B cell (primary cell): ENCODE measurements at regions not wholly inside any gene's neighbourhood (a gene's known extent, or its start where the extent isn't known, plus 50 kb on each side); places are given as distances from the start of the nearest gene placed in this dataset.

Experiments used
- ATAC-seq: fragments of 200-7000 bp; cut with Tn5 transposase; one replicate; pipeline ENCODE4 v1.10.0; 2021; ENCODE audit warnings: low read depth, mild to moderate bottlenecking, moderate number of reproducible peaks, moderate library complexity
- CTCF ChIA-PET: fragments of 350-600 bp; sonication (Branson Sonifier 250); formaldehyde crosslinking; loops from one replicate; lab custom pipeline; 2021; ENCODE audit warnings: antibody characterized with exemption, inconsistent platforms; lab: Charles Lee
- POLR2A ChIA-PET: fragments of 350-600 bp; sonication (Branson Sonifier 250); formaldehyde crosslinking; loops from one replicate; lab custom pipeline; 2021; ENCODE audit warnings: antibody characterized with exemption; lab: Charles Lee
- DNase-seq: peaks from one replicate; pipeline ENCODE4 v3.0.0; 2013
- H2AFZ ChIP-seq: 2 replicates; pipeline ENCODE4 v1.6.1; 2012; ENCODE audit warnings: mild to moderate bottlenecking, low read depth, low read length; ENCODE audit not compliant: insufficient read depth, poor library complexity, severe bottlenecking
- H3K27ac ChIP-seq, 2 donors: 1 replicate in 1 of 2; 2 replicates in 1 of 2; pipeline ENCODE4 v1.5.1; 2012 to 2013; ENCODE audit warnings: low read length in 2 of 2, mild to moderate bottlenecking in 2 of 2, moderate library complexity in 1 of 2
- H3K27me3 ChIP-seq, 4 experiments: fragments of 200-600 bp in 1 of 4; sonication (generic) in 1 of 4; replicated peaks in 1 of 4; 1 replicate in 2 of 4; 2 replicates in 2 of 4; pipeline versions ENCODE4 v1.6.1 to v1.7.0; 2013 to 2016; ENCODE audit warnings: low read length in 3 of 4, mild to moderate bottlenecking in 2 of 4, mixed read lengths in 1 of 4, moderate library complexity in 1 of 4; ENCODE audit not compliant: insufficient read depth in 4 of 4, control insufficient read depth in 3 of 4; ENCODE audit errors: control extremely low read depth in 1 of 4
- H3K36me3 ChIP-seq, 2 experiments: replicated peaks in 1 of 2; 1 replicate in 1 of 2; 2 replicates in 1 of 2; pipeline versions ENCODE4 v1.6.1 to v1.7.1; 2013; ENCODE audit warnings: low read length in 1 of 2; ENCODE audit not compliant: insufficient read depth in 2 of 2, control insufficient read depth in 1 of 2; ENCODE audit errors: control extremely low read depth in 1 of 2, extremely low read depth in 1 of 2
- H3K4me1 ChIP-seq, 2 donors: fragments of 200-600 bp in 1 of 2; sonication (generic) in 1 of 2; 1 replicate in 1 of 2; 2 replicates in 1 of 2; pipeline versions ENCODE4 v1.5.1 to v1.6.1; 2013 to 2017; ENCODE audit warnings: low read length in 2 of 2; ENCODE audit not compliant: control insufficient read depth in 2 of 2, insufficient read depth in 2 of 2
- H3K4me2 ChIP-seq: replicated peaks from 2 replicates; pipeline ENCODE3; 2012; ENCODE audit warnings: mild to moderate bottlenecking, low read depth, low read length; ENCODE audit not compliant: poor library complexity, severe bottlenecking
- H3K4me3 ChIP-seq, 5 experiments: fragments of 200-600 bp in 1 of 5; sonication (generic) in 1 of 5; 1 replicate in 3 of 5; 2 replicates in 2 of 5; pipeline versions ENCODE4 v1.5.1 to v1.7.0; 2011 to 2016; ENCODE audit warnings: low read length in 4 of 5, mild to moderate bottlenecking in 4 of 5, low read depth in 2 of 5, control low read depth in 1 of 5, moderate library complexity in 1 of 5; ENCODE audit not compliant: insufficient read depth in 1 of 5; ENCODE audit errors: control extremely low read depth in 1 of 5, extremely low read depth in 1 of 5
- H3K79me2 ChIP-seq: fragments of 200-600 bp; sonication (generic); one replicate; pipeline ENCODE4 v1.6.0; 2016; ENCODE audit warnings: low read length; ENCODE audit not compliant: control insufficient read depth, insufficient read depth
- H3K9ac ChIP-seq: fragments of 200-600 bp; sonication (generic); 2 replicates; pipeline ENCODE4 v1.6.1; 2017; ENCODE audit warnings: mild to moderate bottlenecking, low read length, moderate library complexity
- H3K9me3 ChIP-seq, 3 donors: one replicate each; pipeline versions ENCODE4 v1.6.1 to v1.7.1; 2013; ENCODE audit warnings: low read length in 2 of 3; ENCODE audit not compliant: control insufficient read depth in 2 of 3, insufficient read depth in 1 of 3; ENCODE audit errors: control extremely low read depth in 1 of 3
- H4K20me1 ChIP-seq: 2 replicates; pipeline ENCODE4 v1.6.0; 2012; ENCODE audit warnings: mild to moderate bottlenecking, low read length; ENCODE audit not compliant: insufficient read depth, control insufficient read depth, poor library complexity, severe bottlenecking
- H3K27ac Mint-ChIP-seq: one replicate; pipeline ENCODE4 v1.8.0; 2021; ENCODE audit warnings: mixed read lengths
- H3K27me3 Mint-ChIP-seq: one replicate; pipeline ENCODE4 v1.8.0; 2021; ENCODE audit warnings: mixed read lengths
- H3K4me1 Mint-ChIP-seq: one replicate; pipeline ENCODE4 v1.8.0; 2021; ENCODE audit warnings: mixed read lengths
- H3K4me3 Mint-ChIP-seq: one replicate; pipeline ENCODE4 v1.8.0; 2021; ENCODE audit warnings: mixed read lengths
- H3K9me3 Mint-ChIP-seq: one replicate; pipeline ENCODE4 v1.8.0; 2022; ENCODE audit warnings: mixed read lengths; ENCODE audit not compliant: insufficient read depth
- EZH2 ChIP-seq: IDR thresholded peaks from 2 replicates; pipeline ENCODE4 v1.6.1; 2012; ENCODE audit warnings: borderline replicate concordance, low read depth, mild to moderate bottlenecking, moderate library complexity, low read length; ENCODE audit not compliant: insufficient read depth, poor library complexity, severe bottlenecking
- WGBS: methylation state at CpG from one replicate; pipeline ENCODE4 v1.1.5; 2013; ENCODE audit warnings: missing lambda C conversion rate; ENCODE audit not compliant: insufficient coverage; 5-methylcytosine and 5-hydroxymethylcytosine counted together
- intact Hi-C: fragments of 100-400 bp; cut with micrococcal nuclease; formaldehyde crosslinking; loops from one replicate; pipeline ENCODE4 v1.10.0; 2022
- TF ChIP-seq, protein P1 (sequence below): fragments of 200-600 bp; IDR thresholded peaks from one replicate; pipeline ENCODE4 v1.8.0; 2022; ENCODE audit warnings: antibody characterized with exemption, mild to moderate bottlenecking

- DNase-seq = no peak
- WGBS = 86% methylated on average over 11 of the region's 11 CpGs
Measured at GRCh38 chr3:72086743-72087087, 301.8 kb upstream of the PROK2 start.

GRCh38 chr3:72086042-72086742 lies 301.2 kb upstream of the PROK2 start:
- ChIA-PET CTCF (interaction anchor here (1.7 kb wide), 1 partner anchor 15 kb away, joined by 4 read pairs; no protein-coding TSS in a partner anchor), POLR2A (no interaction called here)
- H2AFZ ChIP-seq = no peak overlapping the region
- Mint-ChIP-seq H3K27ac (peak overlapping the region; percentile 15), H3K4me1 (peaks cover 31% of the 10 kb centered on the region), H3K9me3 (no peaks in the 10 kb centered on the region), H3K4me3 (no peak overlapping the region), H3K27me3 (peaks cover 21% of the 10 kb centered on the region)
- WGBS = 100% methylated on average over 3 of the region's 5 CpGs
- no peak overlapping the region for H3K4me3 ChIP-seq
- peaks cover 0 to 17% (median 7%) of the 10 kb centered on the region in 4 experiments for H3K27me3 ChIP-seq
- H3K9ac ChIP-seq = no peak overlapping the region
- peaks cover 25 to 34% of the 10 kb centered on the region in 2 donors for H3K4me1 ChIP-seq
- no peaks in the 10 kb centered on the region for H4K20me1 ChIP-seq
- no peaks in the 10 kb centered on the region for H3K36me3 ChIP-seq
- intact Hi-C loops = no loop called here
- H3K9me3 ChIP-seq = peaks cover 0 to 2% (median 0%) of the 10 kb centered on the region in 3 donors
- no peaks in the 10 kb centered on the region for H3K79me2 ChIP-seq
- no peak for TF ChIP-seq EZH2
- TF ChIP-seq, protein P1, sequence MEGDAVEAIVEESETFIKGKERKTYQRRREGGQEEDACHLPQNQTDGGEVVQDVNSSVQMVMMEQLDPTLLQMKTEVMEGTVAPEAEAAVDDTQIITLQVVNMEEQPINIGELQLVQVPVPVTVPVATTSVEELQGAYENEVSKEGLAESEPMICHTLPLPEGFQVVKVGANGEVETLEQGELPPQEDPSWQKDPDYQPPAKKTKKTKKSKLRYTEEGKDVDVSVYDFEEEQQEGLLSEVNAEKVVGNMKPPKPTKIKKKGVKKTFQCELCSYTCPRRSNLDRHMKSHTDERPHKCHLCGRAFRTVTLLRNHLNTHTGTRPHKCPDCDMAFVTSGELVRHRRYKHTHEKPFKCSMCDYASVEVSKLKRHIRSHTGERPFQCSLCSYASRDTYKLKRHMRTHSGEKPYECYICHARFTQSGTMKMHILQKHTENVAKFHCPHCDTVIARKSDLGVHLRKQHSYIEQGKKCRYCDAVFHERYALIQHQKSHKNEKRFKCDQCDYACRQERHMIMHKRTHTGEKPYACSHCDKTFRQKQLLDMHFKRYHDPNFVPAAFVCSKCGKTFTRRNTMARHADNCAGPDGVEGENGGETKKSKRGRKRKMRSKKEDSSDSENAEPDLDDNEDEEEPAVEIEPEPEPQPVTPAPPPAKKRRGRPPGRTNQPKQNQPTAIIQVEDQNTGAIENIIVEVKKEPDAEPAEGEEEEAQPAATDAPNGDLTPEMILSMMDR = no peak
- H3K4me2 ChIP-seq = no peak overlapping the region
- ATAC-seq = no peak
- no peak overlapping the region for H3K27ac ChIP-seq
- DNase-seq = no peak

More at GRCh38 chr3:72086743-72087087, 301.8 kb upstream of the PROK2 start:
- Histone ChIP-seq H2AFZ (no peak overlapping the region), H3K4me1 (peaks cover 20 to 29% of the 10 kb centered on the region in 2 donors), H3K9ac (no peak overlapping the region), H3K9me3 (no peaks in the 10 kb centered on the region), H3K36me3 (no peaks in the 10 kb centered on the region), H3K79me2 (no peaks in the 10 kb centered on the region), H3K4me3 (no peak overlapping the region), H3K27ac (no peak overlapping the region), H4K20me1 (no peaks in the 10 kb centered on the region), H3K27me3 (peaks cover 0 to 17% (median 7%) of the 10 kb centered on the region in 4 experiments), H3K4me2 (no peak overlapping the region)
- ATAC-seq = no peak
- Mint-ChIP-seq H3K4me3 (no peak overlapping the region), H3K9me3 (no peaks in the 10 kb centered on the region), H3K27me3 (peaks cover 21% of the 10 kb centered on the region), H3K27ac (no peak overlapping the region), H3K4me1 (peaks cover 26% of the 10 kb centered on the region)
- TF ChIP-seq EZH2 = no peak
- TF ChIP-seq, protein P1 = no peak
- intact Hi-C loops = no loop called here
- ChIA-PET CTCF (interaction anchor here (1.7 kb wide), 1 partner anchor 14 kb away, joined by 4 read pairs; no protein-coding TSS in a partner anchor), POLR2A (no interaction called here)
